MG63 (cell line): ENCODE measurements at regions not wholly inside any gene's neighbourhood (a gene's known extent, or its start where the extent isn't known, plus 50 kb on each side); places are given as distances from the start of the nearest gene placed in this dataset.

Experiments
- DNase-seq: peaks from one replicate; pipeline ENCODE4 v3.0.0-alpha.2; 2020
- H3K27me3 ChIP-seq: fragments of 250-450 bp; sonication (Bioruptor Pico); 2 replicates; pipeline ENCODE4 v1.5.1; 2020; ENCODE audit warnings: mild to moderate bottlenecking, moderate library complexity
- H3K36me3 ChIP-seq: fragments of 250-450 bp; sonication (Bioruptor Pico); 2 replicates; pipeline ENCODE4 v1.5.1; 2020; ENCODE audit warnings: mild to moderate bottlenecking, moderate library complexity
- H3K4me3 ChIP-seq: fragments of 250-450 bp; sonication (Bioruptor Pico); 2 replicates; pipeline ENCODE4 v1.5.1; 2020; ENCODE audit warnings: mild to moderate bottlenecking, moderate library complexity
- H3K9me3 ChIP-seq: fragments of 250-450 bp; sonication (Bioruptor Pico); 2 replicates; pipeline ENCODE4 v1.5.1; 2020; ENCODE audit warnings: mild to moderate bottlenecking, moderate library complexity

DNA sequence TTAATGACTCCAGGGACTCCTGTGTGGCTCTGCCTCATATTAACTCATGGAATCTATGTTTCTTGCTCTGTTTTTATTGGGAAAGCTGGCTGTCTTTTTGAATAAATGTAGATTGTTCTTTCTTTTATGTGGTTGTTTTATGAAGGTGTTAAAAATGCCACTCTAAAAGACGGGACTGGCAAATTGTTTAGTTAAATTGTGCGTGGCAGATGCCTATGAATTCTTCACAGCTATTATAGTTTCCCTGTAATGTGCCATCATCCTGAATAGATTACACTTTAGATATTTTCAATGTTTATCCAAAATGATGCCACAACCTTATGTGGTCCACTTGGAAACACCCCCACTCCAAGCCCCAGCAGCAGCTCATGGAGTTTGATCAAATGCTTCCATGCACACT, 149.7 kb downstream of the ST6GAL2 start:
- DNase-seq = no peak
- Histone ChIP-seq H3K9me3 (no peaks in the 10 kb centered on the region), H3K36me3 (no peaks in the 10 kb centered on the region), H3K4me3 (no peak overlapping the region), H3K27me3 (no peaks in the 10 kb centered on the region)

DNA sequence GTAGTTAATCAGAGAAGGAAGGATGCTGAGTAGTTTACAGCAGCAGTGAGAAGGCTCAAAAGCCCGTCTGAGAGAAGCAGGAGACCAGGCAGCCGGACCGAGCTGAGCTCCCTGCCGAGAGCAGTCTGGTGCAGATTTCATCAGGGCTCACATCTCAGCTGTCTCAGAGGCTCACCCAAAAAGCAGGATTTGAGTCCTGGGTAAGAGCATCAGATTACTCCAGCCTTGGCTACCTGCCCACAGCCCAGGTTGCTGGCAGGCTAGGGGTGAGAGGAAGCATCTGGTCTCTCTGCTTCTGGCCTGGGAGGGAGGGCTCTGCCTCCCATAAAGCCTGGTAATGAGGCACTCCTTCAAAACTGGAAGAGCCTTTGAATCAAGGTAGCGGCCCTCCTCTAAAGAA, 140.5 kb downstream of the ST6GAL2 start:
- Histone ChIP-seq H3K27me3 (no peaks in the 10 kb centered on the region; the same call in 1 of the 2 replicates), H3K36me3 (no peaks in the 10 kb centered on the region), H3K4me3 (no peak overlapping the region), H3K9me3 (no peaks in the 10 kb centered on the region)
- DNase-seq = no peak

DNA sequence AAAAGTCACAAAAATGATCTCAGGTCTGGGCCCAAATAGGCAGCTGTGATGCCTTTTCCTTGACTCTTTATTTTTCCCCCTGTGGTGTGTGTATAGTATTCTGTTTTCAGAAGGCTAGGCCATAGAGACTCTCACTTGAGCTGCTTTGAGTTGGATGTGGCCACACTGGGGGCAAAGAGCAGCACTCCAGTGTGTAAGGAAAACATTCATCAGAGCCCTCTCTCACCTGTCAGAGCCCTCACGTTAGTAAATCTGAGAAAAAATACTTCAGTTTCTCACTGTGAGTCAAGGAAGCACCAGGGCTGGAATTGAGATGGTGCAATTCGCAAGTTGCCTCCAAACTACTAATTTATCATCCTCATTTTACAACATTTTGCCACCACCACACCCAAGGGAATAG, 136.1 kb downstream of the ST6GAL2 start:
- Histone ChIP-seq H3K4me3 (no peak overlapping the region), H3K36me3 (no peaks in the 10 kb centered on the region), H3K9me3 (no peaks in the 10 kb centered on the region), H3K27me3 (no peaks in the 10 kb centered on the region)
- no peak for DNase-seq
